ENCODE measurements at regions not wholly inside any gene's neighbourhood (a gene's known extent, or its start where the extent isn't known, plus 50 kb on each side); places are given as distances from the start of the nearest gene placed in this dataset.

DNA sequence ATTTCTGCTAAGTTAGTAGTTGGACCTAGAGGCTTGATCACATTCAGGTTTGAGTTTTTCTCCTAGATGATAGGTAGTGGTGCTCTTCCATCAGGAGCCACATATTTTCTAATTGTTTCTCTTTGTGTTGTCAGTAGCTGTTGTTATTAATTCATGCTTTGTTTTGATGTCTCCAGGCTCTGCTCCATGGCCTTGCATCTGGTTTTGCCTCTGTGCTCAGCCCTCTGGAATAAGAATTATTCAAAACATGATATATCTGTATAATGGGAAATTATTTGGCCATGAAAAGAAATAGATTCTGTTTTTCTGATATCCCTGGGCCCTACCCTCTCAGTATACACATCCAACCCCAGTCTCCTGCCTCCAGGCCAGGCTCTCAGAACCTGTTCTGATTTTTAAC lies 184.8 kb downstream of the CDC5L start:
- TF ChIP-seq, protein P1, sequence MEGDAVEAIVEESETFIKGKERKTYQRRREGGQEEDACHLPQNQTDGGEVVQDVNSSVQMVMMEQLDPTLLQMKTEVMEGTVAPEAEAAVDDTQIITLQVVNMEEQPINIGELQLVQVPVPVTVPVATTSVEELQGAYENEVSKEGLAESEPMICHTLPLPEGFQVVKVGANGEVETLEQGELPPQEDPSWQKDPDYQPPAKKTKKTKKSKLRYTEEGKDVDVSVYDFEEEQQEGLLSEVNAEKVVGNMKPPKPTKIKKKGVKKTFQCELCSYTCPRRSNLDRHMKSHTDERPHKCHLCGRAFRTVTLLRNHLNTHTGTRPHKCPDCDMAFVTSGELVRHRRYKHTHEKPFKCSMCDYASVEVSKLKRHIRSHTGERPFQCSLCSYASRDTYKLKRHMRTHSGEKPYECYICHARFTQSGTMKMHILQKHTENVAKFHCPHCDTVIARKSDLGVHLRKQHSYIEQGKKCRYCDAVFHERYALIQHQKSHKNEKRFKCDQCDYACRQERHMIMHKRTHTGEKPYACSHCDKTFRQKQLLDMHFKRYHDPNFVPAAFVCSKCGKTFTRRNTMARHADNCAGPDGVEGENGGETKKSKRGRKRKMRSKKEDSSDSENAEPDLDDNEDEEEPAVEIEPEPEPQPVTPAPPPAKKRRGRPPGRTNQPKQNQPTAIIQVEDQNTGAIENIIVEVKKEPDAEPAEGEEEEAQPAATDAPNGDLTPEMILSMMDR (IDR thresholded peaks at IDR 0.05): no peak
- Mint-ChIP-seq H3K27ac (ENCODE audit: unreplicated experiment) (no peak overlapping the region), H3K27me3 (ENCODE audit: low read depth) (no peaks in the 10 kb centered on the region), H3K4me1 (ENCODE audit: low read depth) (peaks cover 28% of the 10 kb centered on the region), H3K9me3 (ENCODE audit: low read depth) (no peaks in the 10 kb centered on the region), H3K4me3 (ENCODE audit: unreplicated experiment) (no peak overlapping the region), H3K36me3 (ENCODE audit: low read depth) (no peaks in the 10 kb centered on the region)
- DNase-seq (ENCODE audit: low spot score): no peak

DNA sequence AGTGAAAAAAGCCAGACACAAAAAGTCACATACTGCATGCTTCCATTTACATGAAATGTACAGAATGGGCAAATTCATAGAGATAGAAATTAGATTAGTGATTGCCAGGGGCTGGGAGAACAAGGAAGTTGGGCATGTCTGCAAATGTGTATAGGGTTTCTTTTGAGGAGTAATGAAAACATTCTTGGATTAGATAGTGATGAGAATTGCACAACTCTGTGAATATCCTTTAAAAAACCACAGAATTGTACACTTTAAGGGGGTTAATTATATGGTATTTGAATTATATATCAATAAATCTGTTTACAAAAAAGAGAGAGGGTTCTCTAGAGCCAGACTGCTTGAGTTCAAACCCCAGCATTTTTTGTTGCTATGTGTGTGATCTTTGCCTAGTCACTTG lies 188.1 kb downstream of the CDC5L start:
- H3K27me3 Mint-ChIP-seq (ENCODE audit: low read depth): no peaks in the 10 kb centered on the region
- TF ChIP-seq, protein P1 (IDR thresholded peaks at IDR 0.05): no peak
- peaks cover 13% of the 10 kb centered on the region for H3K4me1 Mint-ChIP-seq (ENCODE audit: low read depth)
- no peaks in the 10 kb centered on the region for H3K36me3 Mint-ChIP-seq (ENCODE audit: low read depth)
- no peak overlapping the region for H3K4me3 Mint-ChIP-seq (ENCODE audit: unreplicated experiment)
- no peak for DNase-seq (ENCODE audit: low spot score)
- no peak overlapping the region for H3K27ac Mint-ChIP-seq (ENCODE audit: unreplicated experiment)
- no peaks in the 10 kb centered on the region for H3K9me3 Mint-ChIP-seq (ENCODE audit: low read depth)

DNA sequence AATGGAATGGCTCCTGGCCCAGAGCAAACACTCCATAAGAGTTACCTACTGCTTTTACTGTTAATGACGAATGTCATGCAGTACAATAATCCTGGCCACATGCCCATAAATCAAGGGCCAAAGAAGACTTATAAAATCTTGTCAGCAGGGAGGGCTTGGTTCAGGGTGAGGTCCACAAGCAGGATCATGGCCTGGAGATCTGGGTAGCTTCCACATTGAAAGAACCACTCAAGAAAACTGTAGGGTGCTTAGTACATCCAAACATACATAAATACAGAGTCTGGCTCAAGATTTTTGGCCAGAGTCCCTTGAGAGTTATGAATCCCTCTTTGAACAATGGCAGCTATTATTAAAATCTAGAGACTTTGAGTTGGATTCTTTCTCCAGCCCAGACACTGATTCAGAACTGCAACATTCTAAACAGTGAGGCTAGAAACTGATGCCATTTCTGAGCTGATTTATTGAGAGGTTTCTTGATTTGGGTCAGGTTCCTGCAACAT lies 188.7 kb downstream of the CDC5L start:
- no peak overlapping the region for H3K4me3 Mint-ChIP-seq (ENCODE audit: unreplicated experiment)
- TF ChIP-seq, protein P1 (IDR thresholded peaks at IDR 0.05): no peak
- H3K27me3 Mint-ChIP-seq (ENCODE audit: low read depth): no peaks in the 10 kb centered on the region
- H3K36me3 Mint-ChIP-seq (ENCODE audit: low read depth): no peaks in the 10 kb centered on the region
- H3K4me1 Mint-ChIP-seq (ENCODE audit: low read depth): peaks cover 16% of the 10 kb centered on the region
- no peak overlapping the region for H3K27ac Mint-ChIP-seq (ENCODE audit: unreplicated experiment)
- DNase-seq (ENCODE audit: low spot score): no peak
- H3K9me3 Mint-ChIP-seq (ENCODE audit: low read depth): no peaks in the 10 kb centered on the region

DNA sequence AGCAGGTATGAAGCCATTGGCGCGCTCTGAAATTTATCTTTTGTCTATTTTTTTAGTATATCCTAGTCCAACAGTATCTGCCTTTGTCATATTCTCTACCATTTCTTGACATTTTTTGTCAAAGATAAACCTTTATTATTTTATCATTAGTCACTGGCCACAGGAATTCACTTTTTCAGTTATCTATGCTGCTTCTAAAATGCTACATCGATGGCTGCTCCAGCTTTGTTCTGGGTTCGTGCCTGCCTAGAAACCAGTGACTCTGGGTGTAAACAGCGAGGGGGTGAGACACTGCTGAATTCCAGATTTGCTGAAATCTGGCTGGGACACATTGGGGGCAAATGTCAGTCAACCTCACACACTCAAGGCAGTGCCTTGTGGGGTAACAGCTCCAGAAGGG lies 193.4 kb downstream of the CDC5L start:
- Mint-ChIP-seq H3K4me1 (ENCODE audit: low read depth) (peaks cover 14% of the 10 kb centered on the region), H3K4me3 (ENCODE audit: unreplicated experiment) (no peak overlapping the region), H3K9me3 (ENCODE audit: low read depth) (peaks cover 17% of the 10 kb centered on the region), H3K27ac (ENCODE audit: unreplicated experiment) (peak overlapping the region; percentile 80), H3K36me3 (ENCODE audit: low read depth) (peaks cover 7% of the 10 kb centered on the region), H3K27me3 (ENCODE audit: low read depth) (no peaks in the 10 kb centered on the region)
- TF ChIP-seq, protein P1 (IDR thresholded peaks at IDR 0.05): no peak
- no peak for DNase-seq (ENCODE audit: low spot score)

DNA sequence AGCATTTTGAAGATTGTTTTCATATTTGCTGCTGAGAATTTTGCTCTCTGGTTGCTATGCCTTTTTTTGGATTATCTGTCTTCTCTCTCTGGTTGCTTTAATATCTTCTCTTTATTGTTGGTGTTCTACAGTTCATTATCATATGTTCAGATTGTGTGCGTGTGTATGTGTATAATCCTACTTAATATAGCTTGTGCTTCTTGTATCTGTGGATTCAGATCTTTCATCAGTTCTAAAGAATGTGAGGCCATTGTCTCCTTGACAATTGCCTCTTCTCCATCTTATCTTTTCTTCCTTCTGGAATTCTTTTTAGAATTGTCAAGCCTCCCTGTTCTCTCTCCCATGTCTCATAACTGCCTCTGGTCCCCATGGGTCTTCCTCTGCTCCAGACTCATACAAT lies 195.4 kb downstream of the CDC5L start:
- Mint-ChIP-seq H3K27me3 (ENCODE audit: low read depth) (peaks cover 4% of the 10 kb centered on the region), H3K9me3 (ENCODE audit: low read depth) (peaks cover 22% of the 10 kb centered on the region), H3K27ac (ENCODE audit: unreplicated experiment) (no peak overlapping the region), H3K4me1 (ENCODE audit: low read depth) (peaks cover 7% of the 10 kb centered on the region), H3K36me3 (ENCODE audit: low read depth) (peaks cover 11% of the 10 kb centered on the region), H3K4me3 (ENCODE audit: unreplicated experiment) (no peak overlapping the region)
- TF ChIP-seq, protein P1 (IDR thresholded peaks at IDR 0.05): no peak
- DNase-seq (ENCODE audit: low spot score): no peak

Data from chondrocyte (in vitro differentiated cells).